ENCODE measurements at regions not wholly inside any gene's neighbourhood (a gene's known extent, or its start where the extent isn't known, plus 50 kb on each side); places are given as distances from the start of the nearest gene placed in this dataset.

DNA sequence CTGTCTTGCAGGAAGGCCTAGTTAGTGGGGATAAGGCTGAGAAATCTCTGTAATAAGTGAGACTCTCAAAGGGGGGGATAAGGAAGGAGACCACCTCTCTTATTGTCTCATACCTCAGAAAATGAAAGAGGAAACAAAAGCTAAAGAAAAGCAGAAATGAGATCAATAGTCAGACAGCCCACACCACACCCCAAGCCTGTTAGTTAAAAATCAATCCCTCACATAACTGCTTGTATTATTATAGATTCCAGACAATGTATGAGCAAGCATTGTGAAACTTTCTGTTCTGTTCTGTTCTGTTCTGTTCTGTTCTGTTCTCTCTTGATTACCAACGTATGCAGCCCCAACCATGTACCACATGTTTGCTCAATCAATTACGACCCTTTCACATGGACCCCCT is 792.5 kb upstream of the TSPY4 start:
- TF ChIP-seq, protein P1, sequence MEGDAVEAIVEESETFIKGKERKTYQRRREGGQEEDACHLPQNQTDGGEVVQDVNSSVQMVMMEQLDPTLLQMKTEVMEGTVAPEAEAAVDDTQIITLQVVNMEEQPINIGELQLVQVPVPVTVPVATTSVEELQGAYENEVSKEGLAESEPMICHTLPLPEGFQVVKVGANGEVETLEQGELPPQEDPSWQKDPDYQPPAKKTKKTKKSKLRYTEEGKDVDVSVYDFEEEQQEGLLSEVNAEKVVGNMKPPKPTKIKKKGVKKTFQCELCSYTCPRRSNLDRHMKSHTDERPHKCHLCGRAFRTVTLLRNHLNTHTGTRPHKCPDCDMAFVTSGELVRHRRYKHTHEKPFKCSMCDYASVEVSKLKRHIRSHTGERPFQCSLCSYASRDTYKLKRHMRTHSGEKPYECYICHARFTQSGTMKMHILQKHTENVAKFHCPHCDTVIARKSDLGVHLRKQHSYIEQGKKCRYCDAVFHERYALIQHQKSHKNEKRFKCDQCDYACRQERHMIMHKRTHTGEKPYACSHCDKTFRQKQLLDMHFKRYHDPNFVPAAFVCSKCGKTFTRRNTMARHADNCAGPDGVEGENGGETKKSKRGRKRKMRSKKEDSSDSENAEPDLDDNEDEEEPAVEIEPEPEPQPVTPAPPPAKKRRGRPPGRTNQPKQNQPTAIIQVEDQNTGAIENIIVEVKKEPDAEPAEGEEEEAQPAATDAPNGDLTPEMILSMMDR (IDR thresholded peaks at IDR 0.05) = no peak
- TF ChIP-seq POLR2A (IDR thresholded peaks at IDR 0.05) (no peak), POLR2AphosphoS5 (IDR thresholded peaks at IDR 0.05) (no peak), EP300 (IDR thresholded peaks at IDR 0.05) (no peak)

Data from stomach (tissue), 4 donors.